Amniotic epithelial cell (primary cell): ENCODE measurements at regions not wholly inside any gene's neighbourhood (a gene's known extent, or its start where the extent isn't known, plus 50 kb on each side); places are given as distances from the start of the nearest gene placed in this dataset.

Experiments
- DNase-seq: peaks from one replicate; pipeline ENCODE4 v3.0.0-alpha.2; 2010; ENCODE audit warnings: low read depth

GRCh38 chr13:104204177-104204576, 1138.0 kb upstream of the SLC10A2 start:
- DNase-seq = no peak

GRCh38 chr13:104198801-104199200, 1132.6 kb upstream of the SLC10A2 start:
- DNase-seq = no peak

- DNase-seq = no peak
These were observed 1130.4 kb upstream of the SLC10A2 start for GRCh38 chr13:104196611-104197010.

GRCh38 chr13:104181526-104182231, 1115.5 kb upstream of the SLC10A2 start:
- DNase-seq = no peak

GRCh38 chr13:104170980-104171555, 1104.9 kb upstream of the SLC10A2 start:
- DNase-seq = no peak

GRCh38 chr13:104163866-104164630, 1097.8 kb upstream of the SLC10A2 start:
- DNase-seq = no peak

- no peak for DNase-seq
These were observed 1094.3 kb upstream of the SLC10A2 start for GRCh38 chr13:104160536-104160935.

GRCh38 chr13:104143760-104144416, 1077.7 kb upstream of the SLC10A2 start:
- no peak for DNase-seq

GRCh38 chr13:104140552-104140951, 1074.3 kb upstream of the SLC10A2 start:
- no peak for DNase-seq

- no peak for DNase-seq
These were observed 1071.2 kb upstream of the SLC10A2 start for GRCh38 chr13:104137416-104137815.

- no peak for DNase-seq
These were observed 1066.6 kb upstream of the SLC10A2 start for GRCh38 chr13:104132849-104133248.

GRCh38 chr13:104114101-104114500, 1047.9 kb upstream of the SLC10A2 start:
- DNase-seq = no peak

- DNase-seq = no peak
These were observed 1044.8 kb upstream of the SLC10A2 start for GRCh38 chr13:104111031-104111430.

- DNase-seq = no peak
These were observed 1040.6 kb upstream of the SLC10A2 start for GRCh38 chr13:104106705-104107393.

GRCh38 chr13:104105418-104106355, 1039.5 kb upstream of the SLC10A2 start:
- no peak for DNase-seq

GRCh38 chr13:104099750-104100149, 1033.5 kb upstream of the SLC10A2 start:
- no peak for DNase-seq

- no peak for DNase-seq
These were observed 1032.2 kb upstream of the SLC10A2 start for GRCh38 chr13:104098421-104098820.

- DNase-seq = peak; percentile 86
These were observed 1020.5 kb upstream of the SLC10A2 start for GRCh38 chr13:104086759-104087158.

GRCh38 chr13:104086210-104086609, 1020.0 kb upstream of the SLC10A2 start:
- peak; percentile 32 for DNase-seq

GRCh38 chr13:104085611-104086010, 1019.4 kb upstream of the SLC10A2 start:
- DNase-seq = peak; percentile 84

- DNase-seq = peak; percentile 51
These were observed 1008.1 kb upstream of the SLC10A2 start for GRCh38 chr13:104074326-104074725.
